Common myeloid progenitor, CD34-positive (primary cell): ENCODE measurements at regions not wholly inside any gene's neighbourhood (a gene's known extent, or its start where the extent isn't known, plus 50 kb on each side); places are given as distances from the start of the nearest gene placed in this dataset.

Source experiments
- CTCF ChIA-PET: fragments of 350-600 bp; sonication (Branson Sonifier 250); formaldehyde crosslinking; loops from one replicate; lab custom pipeline; 2021; ENCODE audit warnings: antibody characterized with exemption; lab: Charles Lee
- POLR2A ChIA-PET: fragments of 350-600 bp; sonication (Branson Sonifier 250); formaldehyde crosslinking; loops from one replicate; lab custom pipeline; 2021; ENCODE audit warnings: antibody characterized with exemption; lab: Charles Lee
- DNase-seq, 3 donors: peaks; one replicate each; pipeline versions ENCODE4 v3.0.0 to v3.0.0-alpha.2; 2013
- H3K27ac ChIP-seq, 2 experiments: 1 replicate in 1 of 2; 2 replicates in 1 of 2; pipeline ENCODE4 v1.7.0; 2013; ENCODE audit warnings: inconsistent platforms in 2 of 2, low read length in 2 of 2, mild to moderate bottlenecking in 2 of 2, low read depth in 1 of 2, moderate library complexity in 1 of 2; ENCODE audit not compliant: severe bottlenecking in 2 of 2, insufficient read depth in 1 of 2, poor library complexity in 1 of 2
- H3K27me3 ChIP-seq, 5 experiments: replicated peaks in 2 of 5; 1 replicate in 3 of 5; 2 replicates in 2 of 5; pipeline versions ENCODE4 v1.6.1 to v1.7.0; 2013; ENCODE audit warnings: low read length in 4 of 5, mild to moderate bottlenecking in 2 of 5, moderate library complexity in 2 of 5, inconsistent platforms in 1 of 5; ENCODE audit not compliant: insufficient read depth in 5 of 5, control insufficient read depth in 4 of 5
- H3K36me3 ChIP-seq, 4 experiments: 1 replicate in 2 of 4; 2 replicates in 2 of 4; pipeline versions ENCODE4 v1.6.1 to v1.7.0; 2013; ENCODE audit warnings: low read length in 3 of 4, control low read depth in 1 of 4, mild to moderate bottlenecking in 1 of 4; ENCODE audit not compliant: control insufficient read depth in 4 of 4, insufficient read depth in 4 of 4
- H3K4me1 ChIP-seq, 4 experiments: 1 replicate in 3 of 4; 2 replicates in 1 of 4; pipeline versions ENCODE4 v1.6.1 to v1.7.1; 2013; ENCODE audit warnings: low read length in 3 of 4, mild to moderate bottlenecking in 3 of 4, control low read depth in 1 of 4, inconsistent platforms in 1 of 4, moderate library complexity in 1 of 4; ENCODE audit not compliant: control insufficient read depth in 4 of 4, insufficient read depth in 4 of 4; ENCODE audit errors: control extremely low read depth in 1 of 4
- H3K4me3 ChIP-seq, 7 experiments: 1 replicate in 4 of 7; 2 replicates in 3 of 7; pipeline versions ENCODE4 v1.5.1 to v1.7.0; 2013; ENCODE audit warnings: mild to moderate bottlenecking in 7 of 7, low read length in 6 of 7, moderate library complexity in 6 of 7, inconsistent platforms in 2 of 7, low read depth in 2 of 7, control low read depth in 1 of 7; ENCODE audit not compliant: insufficient read depth in 4 of 7, control insufficient read depth in 1 of 7; ENCODE audit errors: extremely low read depth in 1 of 7
- H3K9me3 ChIP-seq, 5 experiments: 1 replicate in 4 of 5; 2 replicates in 1 of 5; pipeline versions ENCODE4 v1.6.1 to v1.7.1; 2013; ENCODE audit warnings: low read length in 4 of 5, mild to moderate bottlenecking in 2 of 5, inconsistent platforms in 1 of 5, low read depth in 1 of 5, moderate library complexity in 1 of 5; ENCODE audit not compliant: control insufficient read depth in 4 of 5, insufficient read depth in 2 of 5; ENCODE audit errors: control extremely low read depth in 1 of 5
- WGBS: methylation state at CpG from one replicate; pipeline ENCODE4 v1.1.5; 2013; ENCODE audit not compliant: insufficient coverage; 5-methylcytosine and 5-hydroxymethylcytosine counted together

DNA sequence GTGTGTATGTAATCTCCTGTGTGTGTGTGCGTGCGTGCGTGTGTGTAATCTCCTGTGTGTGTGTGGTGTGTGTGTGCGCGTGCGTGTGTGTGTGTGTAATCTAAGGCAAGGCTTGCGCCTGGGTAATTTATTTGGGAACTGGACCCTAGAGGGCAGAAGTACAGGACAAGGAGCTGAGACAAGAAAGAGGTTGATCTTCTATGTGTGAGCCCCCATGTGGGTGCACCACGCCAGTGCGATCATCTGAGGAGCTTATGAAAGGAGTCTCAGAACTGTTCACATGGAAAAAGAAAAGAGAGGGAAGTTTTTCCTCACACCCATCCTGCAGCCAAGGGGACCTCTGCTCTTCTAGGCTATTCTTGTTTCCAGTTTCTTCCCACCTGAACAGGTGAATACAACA lies 220.1 kb upstream of the GGTLC1 start:
- WGBS: 94% methylated on average over 6 of the region's 9 CpGs
- POLR2A ChIA-PET: interaction anchor here (1.0 kb wide), 1 partner anchor 11 kb away, joined by 3 read pairs; no protein-coding TSS in a partner anchor

DNA sequence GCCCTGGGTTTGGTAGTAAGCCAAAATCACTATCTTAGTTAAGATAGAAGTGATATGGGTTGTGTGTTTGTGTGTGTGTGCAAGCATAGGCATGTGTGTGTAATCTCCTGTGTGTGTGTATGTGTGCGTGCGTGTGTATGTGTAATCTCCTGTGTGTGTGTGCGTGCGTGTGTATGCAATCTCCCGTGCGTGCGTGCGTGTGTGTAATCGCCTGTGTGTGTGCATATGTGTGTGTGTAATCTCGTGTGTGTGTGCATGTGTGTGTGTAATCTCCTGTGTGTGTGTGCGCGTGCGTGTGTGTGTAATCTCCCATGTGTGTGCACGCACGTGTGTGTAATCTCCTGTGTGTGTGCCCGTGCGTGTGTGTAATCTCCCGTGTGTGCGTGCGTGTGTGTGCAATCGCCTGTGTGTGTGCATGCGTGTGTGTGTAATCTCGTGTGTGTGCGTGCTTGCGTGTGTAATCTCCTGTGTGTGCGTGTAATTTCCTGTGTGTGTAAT lies 219.3 kb upstream of the GGTLC1 start:
- peaks cover 0 to 21% (median 8%) of the 10 kb centered on the region in 5 experiments for H3K27me3 ChIP-seq
- CTCF ChIA-PET: no interaction called here
- peaks cover 5 to 12% (median 10%) of the 10 kb centered on the region in 4 experiments for H3K4me1 ChIP-seq
- H3K9me3 ChIP-seq: peaks cover 0 to 2% (median 0%) of the 10 kb centered on the region in 5 experiments
- no peak for DNase-seq
- no peak overlapping the region for H3K27ac ChIP-seq
- POLR2A ChIA-PET: no interaction called here
- WGBS: 98% methylated on average over 21 of the region's 26 CpGs
- no peaks in the 10 kb centered on the region for H3K36me3 ChIP-seq
- no peak overlapping the region for H3K4me3 ChIP-seq

More for the DNA sequence above, 220.1 kb upstream of the GGTLC1 start:
- CTCF ChIA-PET: interaction anchor here (0.7 to 1.2 kb wide), 2 partner anchors 10 to 387 kb away, joined by 3 to 4 read pairs; no protein-coding TSS in a partner anchor
- Histone ChIP-seq H3K27ac (no peak overlapping the region), H3K27me3 (peaks cover 0 to 24% (median 8%) of the 10 kb centered on the region in 5 experiments), H3K4me3 (no peak overlapping the region), H3K36me3 (no peaks in the 10 kb centered on the region), H3K4me1 (peaks cover 12 to 15% (median 14%) of the 10 kb centered on the region in 4 experiments), H3K9me3 (no peaks in the 10 kb centered on the region)
- peak; percentile 29 to 48 (median 34) for DNase-seq

DNA sequence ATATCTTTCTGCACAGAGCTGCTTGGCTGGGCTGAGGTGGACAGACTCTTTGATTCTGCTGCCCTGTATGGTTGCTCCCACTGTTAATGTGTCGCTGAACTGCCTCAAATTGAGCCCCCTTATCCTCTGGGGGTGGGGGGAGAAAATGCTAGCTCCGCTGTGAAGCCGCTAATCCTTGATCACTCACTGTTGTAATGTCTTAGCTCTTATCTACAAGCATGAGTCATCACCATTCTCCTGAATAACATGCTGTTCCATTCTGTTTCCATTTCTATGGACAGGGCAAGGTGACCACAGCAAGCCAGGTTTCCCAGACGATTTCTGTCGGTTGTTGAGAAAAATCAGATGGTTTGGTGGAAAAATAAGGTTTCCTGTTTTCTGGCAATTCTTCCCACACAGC lies 218.4 kb upstream of the GGTLC1 start:
- Histone ChIP-seq H3K36me3 (no peaks in the 10 kb centered on the region), H3K27me3 (peaks cover 0 to 13% (median 4%) of the 10 kb centered on the region in 5 experiments), H3K27ac (no peak overlapping the region), H3K4me1 (peaks cover 0 to 3% (median 2%) of the 10 kb centered on the region in 4 experiments), H3K4me3 (no peak overlapping the region), H3K9me3 (peaks cover 0 to 2% (median 0%) of the 10 kb centered on the region in 5 experiments)
- CTCF ChIA-PET: interaction anchor here (1.0 kb wide), 1 partner anchor 573 kb away, joined by 3 read pairs; no protein-coding TSS in a partner anchor
- DNase-seq: no peak
- 93% methylated on average over 3 of the region's 5 CpGs for WGBS
- POLR2A ChIA-PET: no interaction called here

DNA sequence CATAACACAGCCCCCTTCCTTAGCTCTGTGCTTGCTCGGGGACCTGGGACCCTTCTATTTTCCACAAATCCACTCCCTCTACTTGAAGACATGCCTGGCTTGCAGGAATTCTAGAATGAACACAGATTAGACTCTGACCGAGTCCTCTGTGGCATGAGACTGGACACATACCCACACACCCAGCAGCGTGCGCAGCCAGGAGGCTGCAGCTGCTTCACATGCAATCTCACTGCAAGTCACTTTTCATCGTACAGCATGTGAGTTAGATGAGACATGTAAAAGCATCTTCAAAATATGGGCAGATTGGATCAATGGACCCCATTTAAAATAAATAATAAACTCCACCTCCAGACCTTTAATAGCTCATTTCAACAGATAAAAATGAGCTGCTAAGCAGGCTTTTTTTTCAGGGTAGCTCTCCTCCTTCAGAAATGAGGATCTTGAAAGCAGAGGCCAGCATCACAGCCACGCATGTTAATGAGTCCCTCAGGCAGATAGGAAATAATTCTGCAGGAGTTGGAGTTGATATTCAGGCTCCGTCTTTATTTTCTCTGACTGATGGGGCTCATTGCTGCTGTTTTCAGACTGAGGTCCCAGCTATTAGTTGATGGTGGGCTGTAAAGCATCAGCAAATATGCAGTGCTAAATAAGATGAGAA lies 215.1 kb upstream of the GGTLC1 start:
- POLR2A ChIA-PET: interaction anchor here (1.3 kb wide), 1 partner anchor 15 kb away, joined by 3 read pairs; no protein-coding TSS in a partner anchor
- 92% methylated on average over 3 of the region's 7 CpGs for WGBS

DNA sequence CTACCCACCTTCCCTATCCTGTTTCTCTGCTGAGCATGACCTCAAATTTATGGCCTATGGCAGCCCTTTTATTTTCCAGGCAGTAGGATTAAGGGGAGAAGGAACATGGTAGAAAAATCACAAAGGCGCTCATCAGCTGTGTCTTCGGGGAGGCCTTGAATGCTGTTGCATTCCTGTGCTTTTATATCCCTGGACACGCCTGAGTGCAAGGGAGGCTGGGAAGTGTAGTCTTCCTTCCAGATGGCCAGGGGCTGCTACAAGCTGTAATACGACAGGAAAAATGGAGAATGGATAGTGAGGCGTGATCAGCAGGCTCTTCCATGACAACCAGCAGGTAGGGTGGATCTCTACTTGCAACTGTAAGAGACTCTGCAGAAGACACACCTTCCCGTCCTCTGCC lies 210.9 kb upstream of the GGTLC1 start:
- DNase-seq: no peak
- H3K27ac ChIP-seq: no peak overlapping the region
- ChIA-PET CTCF (no interaction called here), POLR2A (no interaction called here)
- no peak overlapping the region for H3K4me3 ChIP-seq
- H3K36me3 ChIP-seq: no peaks in the 10 kb centered on the region
- 97% methylated on average over 6 of the region's 6 CpGs for WGBS
- no peaks in the 10 kb centered on the region for H3K27me3 ChIP-seq
- no peaks in the 10 kb centered on the region for H3K4me1 ChIP-seq
- H3K9me3 ChIP-seq: peaks cover 0 to 2% (median 0%) of the 10 kb centered on the region in 5 experiments

More for the DNA sequence above, 215.1 kb upstream of the GGTLC1 start:
- no peak overlapping the region for H3K27ac ChIP-seq
- CTCF ChIA-PET: interaction anchor here (1.4 kb wide), 1 partner anchor 8 kb away, joined by 3 read pairs; no protein-coding TSS in a partner anchor
- H3K36me3 ChIP-seq: no peaks in the 10 kb centered on the region
- DNase-seq: no peak
- H3K9me3 ChIP-seq: peaks cover 0 to 2% (median 0%) of the 10 kb centered on the region in 5 experiments
- H3K27me3 ChIP-seq: no peaks in the 10 kb centered on the region
- H3K4me1 ChIP-seq: no peaks in the 10 kb centered on the region
- H3K4me3 ChIP-seq: no peak overlapping the region

DNA sequence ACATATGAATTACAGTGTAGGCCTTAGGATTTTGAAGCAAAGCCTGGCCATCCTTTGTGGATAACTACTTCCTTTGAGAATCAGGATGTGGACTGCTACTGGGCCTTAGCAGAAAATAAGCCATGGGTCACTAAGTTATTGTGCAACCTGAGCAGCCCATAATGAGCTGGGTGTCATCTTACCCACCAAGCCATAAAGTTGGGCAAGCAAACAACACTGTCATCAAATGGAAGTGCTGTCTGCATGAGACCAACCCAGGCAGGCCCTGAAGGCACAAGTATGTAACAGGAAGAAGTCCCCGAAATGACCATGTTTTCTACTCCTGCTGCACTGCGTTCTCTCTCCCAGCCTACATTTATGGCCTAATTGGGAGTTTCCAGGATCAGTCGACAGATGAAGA lies 205.6 kb upstream of the GGTLC1 start:
- Histone ChIP-seq H3K4me3 (no peak overlapping the region), H3K27ac (no peak overlapping the region), H3K36me3 (no peaks in the 10 kb centered on the region), H3K27me3 (no peaks in the 10 kb centered on the region), H3K9me3 (peaks cover 0 to 10% (median 1%) of the 10 kb centered on the region in 5 experiments), H3K4me1 (no peaks in the 10 kb centered on the region)
- ChIA-PET POLR2A (no interaction called here), CTCF (no interaction called here)
- WGBS: 92% methylated on average over 3 of the region's 3 CpGs
- DNase-seq: no peak

DNA sequence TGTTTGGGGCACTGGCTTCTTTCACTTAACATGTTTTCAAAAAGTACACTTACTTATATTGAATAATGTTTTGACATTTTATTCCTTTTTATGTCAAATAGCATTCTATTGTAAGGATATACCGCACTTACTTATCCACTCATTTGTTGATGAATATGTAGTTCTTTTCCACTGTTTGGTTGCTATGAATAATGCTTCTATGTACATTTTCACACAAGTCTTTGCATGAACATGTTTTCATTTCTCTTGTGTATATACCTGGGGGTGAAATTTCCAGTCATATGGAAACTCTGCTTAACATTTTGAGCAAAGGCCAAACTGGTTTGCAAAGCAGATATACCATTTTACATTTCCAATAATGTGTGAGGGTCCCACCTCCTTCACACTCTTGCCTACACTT lies 202.3 kb upstream of the GGTLC1 start:
- H3K27ac ChIP-seq: no peak overlapping the region
- H3K4me3 ChIP-seq: no peak overlapping the region
- no peak for DNase-seq
- H3K9me3 ChIP-seq: peaks cover 0 to 10% (median 2%) of the 10 kb centered on the region in 5 experiments
- H3K36me3 ChIP-seq: no peaks in the 10 kb centered on the region
- H3K27me3 ChIP-seq: no peaks in the 10 kb centered on the region
- ChIA-PET CTCF (no interaction called here), POLR2A (no interaction called here)
- H3K4me1 ChIP-seq: no peaks in the 10 kb centered on the region
- WGBS: no CpG with 5 or more reads among the region's 1 CpG
